Urinary bladder (tissue), 3 donors: ENCODE measurements at regions not wholly inside any gene's neighbourhood (a gene's known extent, or its start where the extent isn't known, plus 50 kb on each side); places are given as distances from the start of the nearest gene placed in this dataset.

Experiments
- DNase-seq: peaks from one replicate; pipeline ENCODE4 v3.0.0-alpha.2; 2015; ENCODE audit errors: extremely low spot score
- H3K27ac ChIP-seq: one replicate; pipeline ENCODE4 v1.5.1; 2013; ENCODE audit warnings: low read depth, mild to moderate bottlenecking, moderate library complexity
- H3K36me3 ChIP-seq: one replicate; pipeline ENCODE4 v1.6.1; 2013; ENCODE audit warnings: mild to moderate bottlenecking, moderate library complexity; ENCODE audit not compliant: insufficient read depth
- H3K4me1 ChIP-seq: one replicate; pipeline ENCODE4 v1.6.1; 2013; ENCODE audit warnings: mild to moderate bottlenecking, moderate library complexity; ENCODE audit not compliant: insufficient read depth
- H3K4me3 ChIP-seq: one replicate; pipeline ENCODE4 v1.5.1; 2013; ENCODE audit warnings: low read depth, low read length
- WGBS: extraction: QIAGEN DNeasy Blood & Tissue Kit; methylation state at CpG from one replicate; pipeline ENCODE4 v1.1.7; 2013; 5-methylcytosine and 5-hydroxymethylcytosine counted together
- donor health status: healthy with polysubstance abuse.
- donor health status: healthy.

GRCh38 chr7:46949270-46949931 is 632.5 kb downstream of the TNS3 start:
- no peaks in the 10 kb centered on the region for H3K4me1 ChIP-seq
- no peaks in the 10 kb centered on the region for H3K36me3 ChIP-seq
- no peak overlapping the region for H3K4me3 ChIP-seq
- H3K27ac ChIP-seq, result no peak overlapping the region
- WGBS, result 78% methylated on average over 4 of the region's 4 CpGs
- DNase-seq, result no peak

GRCh38 chr7:46948716-46949115 is 633.2 kb downstream of the TNS3 start:
- no peaks in the 10 kb centered on the region for H3K36me3 ChIP-seq
- H3K27ac ChIP-seq, result no peak overlapping the region
- WGBS, result 81% methylated on average over 6 of the region's 6 CpGs
- H3K4me1 ChIP-seq, result no peaks in the 10 kb centered on the region
- DNase-seq, result no peak
- no peak overlapping the region for H3K4me3 ChIP-seq

GRCh38 chr7:46945328-46945727 is 636.6 kb downstream of the TNS3 start:
- DNase-seq, result no peak
- H3K36me3 ChIP-seq, result no peaks in the 10 kb centered on the region
- no peak overlapping the region for H3K27ac ChIP-seq
- H3K4me1 ChIP-seq, result no peaks in the 10 kb centered on the region
- H3K4me3 ChIP-seq, result no peak overlapping the region

- H3K4me1 ChIP-seq, result no peaks in the 10 kb centered on the region
- DNase-seq, result no peak
- no peaks in the 10 kb centered on the region for H3K36me3 ChIP-seq
- 81% methylated on average over 3 of the region's 3 CpGs for WGBS
- no peak overlapping the region for H3K27ac ChIP-seq
- no peak overlapping the region for H3K4me3 ChIP-seq
These were observed 637.9 kb downstream of the TNS3 start for GRCh38 chr7:46943996-46944395.

- Histone ChIP-seq H3K36me3 (no peaks in the 10 kb centered on the region), H3K27ac (no peak overlapping the region), H3K4me1 (no peaks in the 10 kb centered on the region), H3K4me3 (no peak overlapping the region)
- DNase-seq, result no peak
- WGBS, result 89% methylated on average over 5 of the region's 5 CpGs
These were observed 639.3 kb downstream of the TNS3 start for GRCh38 chr7:46942574-46942973.

GRCh38 chr7:46940178-46940577 is 641.7 kb downstream of the TNS3 start:
- whole genome bisulfite sequencing, result 94% methylated on average over 5 of the region's 5 CpGs
- H3K27ac ChIP-seq, result no peak overlapping the region
- no peaks in the 10 kb centered on the region for H3K4me1 ChIP-seq
- no peak for DNase-seq
- no peak overlapping the region for H3K4me3 ChIP-seq
- H3K36me3 ChIP-seq, result no peaks in the 10 kb centered on the region

- 89% methylated on average over 8 of the region's 8 CpGs for WGBS
- no peak for DNase-seq
- Histone ChIP-seq H3K36me3 (no peaks in the 10 kb centered on the region), H3K4me1 (no peaks in the 10 kb centered on the region), H3K4me3 (no peak overlapping the region), H3K27ac (no peak overlapping the region)
These were observed 642.4 kb downstream of the TNS3 start for GRCh38 chr7:46939558-46939957.

GRCh38 chr7:46939089-46939488 is 642.8 kb downstream of the TNS3 start:
- DNase-seq, result no peak
- no peaks in the 10 kb centered on the region for H3K36me3 ChIP-seq
- H3K4me3 ChIP-seq, result no peak overlapping the region
- WGBS, result 68% methylated on average over 2 of the region's 2 CpGs
- H3K27ac ChIP-seq, result no peak overlapping the region
- no peaks in the 10 kb centered on the region for H3K4me1 ChIP-seq

- H3K4me1 ChIP-seq, result no peaks in the 10 kb centered on the region
- WGBS, result 90% methylated on average over 3 of the region's 3 CpGs
- H3K36me3 ChIP-seq, result no peaks in the 10 kb centered on the region
- no peak for DNase-seq
- no peak overlapping the region for H3K27ac ChIP-seq
- H3K4me3 ChIP-seq, result no peak overlapping the region
These were observed 644.1 kb downstream of the TNS3 start for GRCh38 chr7:46937826-46938225.

- Histone ChIP-seq H3K27ac (no peak overlapping the region), H3K36me3 (no peaks in the 10 kb centered on the region)
- WGBS, result 61% methylated on average over 3 of the region's 3 CpGs
These were observed 647.6 kb downstream of the TNS3 start for GRCh38 chr7:46934198-46934825.

GRCh38 chr7:46933596-46933995 is 648.3 kb downstream of the TNS3 start:
- Histone ChIP-seq H3K4me3 (no peak overlapping the region), H3K27ac (peak overlapping the region; percentile 10), H3K4me1 (no peaks in the 10 kb centered on the region), H3K36me3 (no peaks in the 10 kb centered on the region)
- WGBS, result 62% methylated on average over 4 of the region's 4 CpGs
- DNase-seq, result no peak

More at GRCh38 chr7:46934198-46934825, 647.6 kb downstream of the TNS3 start:
- no peak for DNase-seq
- H3K4me3 ChIP-seq, result no peak overlapping the region
- H3K4me1 ChIP-seq, result no peaks in the 10 kb centered on the region

- no peaks in the 10 kb centered on the region for H3K4me1 ChIP-seq
- H3K36me3 ChIP-seq, result no peaks in the 10 kb centered on the region
- no peak overlapping the region for H3K27ac ChIP-seq
- no peak overlapping the region for H3K4me3 ChIP-seq
- WGBS, result 23% methylated on average over 7 of the region's 7 CpGs
- DNase-seq, result peak; percentile 55
These were observed 649.1 kb downstream of the TNS3 start for GRCh38 chr7:46932676-46933424.

GRCh38 chr7:46932306-46932675 is 649.6 kb downstream of the TNS3 start:
- H3K4me3 ChIP-seq, result no peak overlapping the region
- H3K27ac ChIP-seq, result no peak overlapping the region
- H3K4me1 ChIP-seq, result no peaks in the 10 kb centered on the region
- 20% methylated on average over 1 of the region's 1 CpG for WGBS
- H3K36me3 ChIP-seq, result no peaks in the 10 kb centered on the region
- DNase-seq, result no peak

- WGBS, result 83% methylated on average over 3 of the region's 3 CpGs
- Histone ChIP-seq H3K4me3 (no peak overlapping the region), H3K27ac (no peak overlapping the region), H3K4me1 (no peaks in the 10 kb centered on the region), H3K36me3 (no peaks in the 10 kb centered on the region)
- DNase-seq, result no peak
These were observed 651.5 kb downstream of the TNS3 start for GRCh38 chr7:46930366-46930765.
